ENCODE measurements at regions not wholly inside any gene's neighbourhood (a gene's known extent, or its start where the extent isn't known, plus 50 kb on each side); places are given as distances from the start of the nearest gene placed in this dataset.

- no peak for TF ChIP-seq CTCF (IDR thresholded peaks at IDR 0.05; ENCODE audit: control extremely low read depth, extremely low read depth, low read depth, missing control alignments)
- CTCF ChIA-PET: no interaction called here
- DNase-seq (ENCODE audit: extremely low spot score): no peak
- POLR2A ChIA-PET: no interaction called here
Observed at GRCh38 chr1:96290801-96291200, 430.8 kb upstream of the PTBP2 start.

GRCh38 chr1:96291468-96291867 is 430.1 kb upstream of the PTBP2 start:
- POLR2A ChIA-PET: no interaction called here
- DNase-seq (ENCODE audit: extremely low spot score): no peak
- TF ChIP-seq CTCF (IDR thresholded peaks at IDR 0.05; ENCODE audit: control extremely low read depth, extremely low read depth, low read depth, missing control alignments): no peak
- CTCF ChIA-PET: no interaction called here

GRCh38 chr1:96292141-96292540 is 429.4 kb upstream of the PTBP2 start:
- DNase-seq (ENCODE audit: extremely low spot score): no peak
- CTCF ChIA-PET: no interaction called here
- TF ChIP-seq CTCF (IDR thresholded peaks at IDR 0.05; ENCODE audit: control extremely low read depth, extremely low read depth, low read depth, missing control alignments): no peak
- POLR2A ChIA-PET: no interaction called here

- ChIA-PET CTCF (no interaction called here), POLR2A (no interaction called here)
- no peak for TF ChIP-seq CTCF (IDR thresholded peaks at IDR 0.05; ENCODE audit: control extremely low read depth, extremely low read depth, low read depth, missing control alignments)
- DNase-seq (ENCODE audit: extremely low spot score): no peak
Observed at GRCh38 chr1:96296991-96297390, 424.6 kb upstream of the PTBP2 start.

- no peak for TF ChIP-seq CTCF (IDR thresholded peaks at IDR 0.05; ENCODE audit: control extremely low read depth, extremely low read depth, low read depth, missing control alignments)
- ChIA-PET POLR2A (no interaction called here), CTCF (no interaction called here)
- DNase-seq (ENCODE audit: extremely low spot score): no peak
Observed at GRCh38 chr1:96306809-96307560, 414.6 kb upstream of the PTBP2 start.

GRCh38 chr1:96308314-96308713 is 413.3 kb upstream of the PTBP2 start:
- DNase-seq (ENCODE audit: extremely low spot score): no peak
- TF ChIP-seq CTCF (IDR thresholded peaks at IDR 0.05; ENCODE audit: control extremely low read depth, extremely low read depth, low read depth, missing control alignments): no peak
- CTCF ChIA-PET: no interaction called here
- POLR2A ChIA-PET: no interaction called here

Measured in GM10248 (cell line).